ENCODE measurements at regions not wholly inside any gene's neighbourhood (a gene's known extent, or its start where the extent isn't known, plus 50 kb on each side); places are given as distances from the start of the nearest gene placed in this dataset.

- DNase-seq: no peak
Measured at GRCh38 chr2:163541943-163542342, 193.9 kb downstream of the FIGN start.

- no peak for DNase-seq
Measured at GRCh38 chr2:163541495-163541894, 194.3 kb downstream of the FIGN start.

- DNase-seq: no peak
Measured at GRCh38 chr2:163528640-163529217, 207.1 kb downstream of the FIGN start.

GRCh38 chr2:163527381-163527780, 208.4 kb downstream of the FIGN start:
- no peak for DNase-seq

GRCh38 chr2:163518762-163519161, 217.0 kb downstream of the FIGN start:
- no peak for DNase-seq

- DNase-seq: no peak
Measured at GRCh38 chr2:163515836-163516235, 220.0 kb downstream of the FIGN start.

- DNase-seq: no peak
Measured at GRCh38 chr2:163505281-163505680, 230.5 kb downstream of the FIGN start.

GRCh38 chr2:163493359-163494298, 242.2 kb downstream of the FIGN start:
- no peak for DNase-seq

- no peak for DNase-seq
Measured at GRCh38 chr2:163491850-163492249, 244.0 kb downstream of the FIGN start.

GRCh38 chr2:163490281-163490680, 245.5 kb downstream of the FIGN start:
- DNase-seq: no peak

- DNase-seq: no peak
Measured at GRCh38 chr2:163481515-163481914, 254.3 kb downstream of the FIGN start.

- DNase-seq: no peak
Measured at GRCh38 chr2:163479599-163479998, 256.2 kb downstream of the FIGN start.

GRCh38 chr2:163475815-163476214, 260.0 kb downstream of the FIGN start:
- DNase-seq: no peak

- no peak for DNase-seq
Measured at GRCh38 chr2:163474889-163475288, 260.9 kb downstream of the FIGN start.

GRCh38 chr2:163474319-163474744, 261.5 kb downstream of the FIGN start:
- no peak for DNase-seq

GRCh38 chr2:163471947-163472346, 263.9 kb downstream of the FIGN start:
- peak; percentile 49 for DNase-seq

GRCh38 chr2:163469561-163469962, 266.2 kb downstream of the FIGN start:
- no peak for DNase-seq

GRCh38 chr2:163467251-163467630, 268.6 kb downstream of the FIGN start:
- DNase-seq: no peak

GRCh38 chr2:163466331-163467250, 269.2 kb downstream of the FIGN start:
- DNase-seq: no peak

- peak; percentile 49 for DNase-seq
Measured at GRCh38 chr2:163465440-163465839, 270.4 kb downstream of the FIGN start.

- no peak for DNase-seq
Measured at GRCh38 chr2:163463411-163463810, 272.4 kb downstream of the FIGN start.

GRCh38 chr2:163462993-163463392, 272.8 kb downstream of the FIGN start:
- no peak for DNase-seq

- no peak for DNase-seq
Measured at GRCh38 chr2:163459986-163460385, 275.8 kb downstream of the FIGN start.

All from NCI-H526 treated with DMSO at 0.1 percent for 48 hours (cell line).